A549 (cell line): ENCODE measurements at regions not wholly inside any gene's neighbourhood (a gene's known extent, or its start where the extent isn't known, plus 50 kb on each side); places are given as distances from the start of the nearest gene placed in this dataset.

Source experiments
- ATAC-seq, 2 experiments: fragments of 200-7000 bp in 1 of 2; fragments of >200 bp in 1 of 2; cut with Nextera tagmentation in 1 of 2; cut with Tn5 transposase in 1 of 2; 3 replicates each; pipeline versions ENCODE4 v1.8.0 to v1.9.1; 2018 to 2020; ENCODE audit warnings: mild to moderate bottlenecking in 1 of 2, moderate library complexity in 1 of 2
- CTCF ChIA-PET: fragments of 300-600 bp; sonication (Branson Sonifier 250); formaldehyde crosslinking; extraction: SDS; loops from one replicate; lab custom pipeline; 2021; ENCODE audit warnings: antibody characterized with exemption, inconsistent platforms; lab: Yijun Ruan, JAX
- POLR2A ChIA-PET: fragments of 350-600 bp; formaldehyde crosslinking; extraction: SDS; loops from one replicate; lab custom pipeline; 2021; ENCODE audit warnings: antibody characterized with exemption, inconsistent platforms; lab: Yijun Ruan, JAX
- DNase-seq, 2 experiments: peaks; one replicate each; pipeline versions ENCODE4 v3.0.0 to v3.0.0-alpha.2; 2011 to 2016; ENCODE audit warnings: low read depth in 1 of 2, low spot score in 1 of 2
- FAIRE-seq: peaks from 2 replicates; lab custom pipeline; 2011; peaks lifted over from hg19 to GRCh38; lab: Jason Lieb, UNC
- H3K27ac ChIP-seq, 2 experiments: fragments of >200 bp; sonication (Bioruptor Twin); formaldehyde crosslinking; 3 replicates each; pipeline ENCODE4 v1.5.1; 2016 to 2017
- H3K4me1 ChIP-seq: fragments of >200 bp; sonication (Bioruptor Twin); formaldehyde crosslinking; 3 replicates; pipeline ENCODE4 v1.6.1; 2016
- H3K4me2 ChIP-seq: fragments of >200 bp; sonication (Bioruptor Twin); formaldehyde crosslinking; 3 replicates; pipeline ENCODE4 v1.6.1; 2016
- H3K4me3 ChIP-seq: fragments of >200 bp; sonication (Bioruptor Twin); formaldehyde crosslinking; 3 replicates; pipeline ENCODE4 v1.5.1; 2016
- H3K9me3 ChIP-seq: fragments of >200 bp; sonication (Bioruptor Twin); formaldehyde crosslinking; 3 replicates; pipeline ENCODE4 v1.6.1; 2016
- BHLHE40 ChIP-seq: IDR thresholded peaks from 2 replicates; pipeline ENCODE4 v1.6.1; 2012; ENCODE audit warnings: low read depth, low read length, inconsistent platforms
- CBX2 ChIP-seq: fragments of 200-600 bp; sonication (generic); IDR thresholded peaks from 2 replicates; pipeline ENCODE4 v1.6.1; 2016; ENCODE audit warnings: low read depth, mild to moderate bottlenecking, borderline replicate concordance
- CHD4 ChIP-seq: fragments of 200-600 bp; sonication (generic); IDR thresholded peaks from 2 replicates; pipeline ENCODE4 v1.6.1; 2016; ENCODE audit warnings: antibody characterized with exemption, mild to moderate bottlenecking, borderline replicate concordance
- EHMT2 ChIP-seq: fragments of 200-600 bp; sonication (generic); IDR thresholded peaks from 2 replicates; pipeline ENCODE4 v1.6.1; 2016; ENCODE audit warnings: antibody characterized with exemption, low read depth, mild to moderate bottlenecking, moderate library complexity
- ESRRA ChIP-seq: fragments of 150-350 bp; IDR thresholded peaks from 2 replicates; pipeline ENCODE4 v1.6.1; 2014; ENCODE audit warnings: mild to moderate bottlenecking, low read length, borderline replicate concordance
- FOSL2 ChIP-seq, 2 experiments: fragments of 450-650 bp in 1 of 2; fragments of >200 bp in 1 of 2; sonication (Bioruptor Twin) in 1 of 2; formaldehyde crosslinking; IDR thresholded peaks; 2 replicates each; pipeline versions ENCODE4 v1.5.0 to v1.6.1; 2016 to 2020; ENCODE audit warnings: mild to moderate bottlenecking in 1 of 2, moderate library complexity in 1 of 2
- GATA3 ChIP-seq: IDR thresholded peaks from 2 replicates; pipeline ENCODE4 v1.6.1; 2012; ENCODE audit warnings: borderline replicate concordance
- HOXB5 ChIP-seq: fragments of 250-450 bp; sonication (Bioruptor Pico); IDR thresholded peaks from 2 replicates; pipeline ENCODE4 v1.5.0; 2020; ENCODE audit warnings: mild to moderate bottlenecking, moderate library complexity
- JUN ChIP-seq, 2 experiments: fragments of >200 bp; sonication (Bioruptor Twin); formaldehyde crosslinking; IDR thresholded peaks; 2 replicates in 1 of 2; 3 replicates in 1 of 2; pipeline ENCODE4 v1.6.1; 2016 to 2017
- JUNB ChIP-seq: fragments of >200 bp; sonication (Bioruptor Twin); formaldehyde crosslinking; IDR thresholded peaks from 2 replicates; pipeline ENCODE4 v1.6.1; 2016
- KDM1A ChIP-seq: fragments of 200-600 bp; sonication (generic); IDR thresholded peaks from 2 replicates; pipeline ENCODE4 v1.6.1; 2016; ENCODE audit warnings: low read depth, mild to moderate bottlenecking
- MAFK ChIP-seq: fragments of 450-650 bp; IDR thresholded peaks from 2 replicates; pipeline ENCODE4 v1.6.1; 2014; ENCODE audit not compliant: partially characterized antibody
- MAZ ChIP-seq: fragments of 150-350 bp; IDR thresholded peaks from 2 replicates; pipeline ENCODE4 v1.6.1; 2014; ENCODE audit warnings: antibody characterized with exemption, low read depth, low read length, borderline replicate concordance
- NPAS2 ChIP-seq: fragments of 250-450 bp; sonication (Bioruptor Pico); IDR thresholded peaks from 2 replicates; pipeline ENCODE4 v1.8.0; 2022; ENCODE audit warnings: mild to moderate bottlenecking, moderate library complexity, borderline replicate concordance
- POLR2AphosphoS2 ChIP-seq: conservative IDR thresholded peaks from 2 replicates; pipeline ENCODE4 v1.6.1; 2012; ENCODE audit warnings: low read length, improper control_type of control experiment, inconsistent platforms
- RARB ChIP-seq: fragments of 250-450 bp; sonication (Bioruptor Pico); IDR thresholded peaks from 2 replicates; pipeline ENCODE4 v1.8.0; 2021; ENCODE audit warnings: mild to moderate bottlenecking, moderate library complexity
- RCOR1 ChIP-seq: fragments of 150-350 bp; IDR thresholded peaks from 2 replicates; pipeline ENCODE4 v1.6.1; 2014; ENCODE audit warnings: antibody characterized with exemption, low read length, low read depth
- RFX5 ChIP-seq: fragments of 450-650 bp; IDR thresholded peaks from 2 replicates; pipeline ENCODE4 v1.7.1; 2014; ENCODE audit warnings: antibody characterized with exemption, mild to moderate bottlenecking, moderate library complexity
- SMC3 ChIP-seq: fragments of >200 bp; sonication (Bioruptor Twin); formaldehyde crosslinking; IDR thresholded peaks from 3 replicates; pipeline ENCODE4 v1.6.1; 2018; ENCODE audit warnings: inconsistent platforms
- TFCP2L1 ChIP-seq: fragments of 250-450 bp; sonication (Bioruptor Pico); IDR thresholded peaks from 2 replicates; pipeline ENCODE4 v1.5.0; 2021; ENCODE audit warnings: mild to moderate bottlenecking
- ZC3H11A ChIP-seq: fragments of 450-650 bp; IDR thresholded peaks from 2 replicates; pipeline ENCODE4 v1.6.1; 2014; ENCODE audit warnings: antibody characterized with exemption, mild to moderate bottlenecking
- ZNF302 ChIP-seq: fragments of 250-450 bp; sonication (Bioruptor Pico); IDR thresholded peaks from 2 replicates; pipeline ENCODE4 v1.9.0; 2021; ENCODE audit warnings: inconsistent platforms, mild to moderate bottlenecking, moderate library complexity
- ZSCAN20 ChIP-seq: fragments of 250-450 bp; sonication (Bioruptor Pico); IDR thresholded peaks from 2 replicates; pipeline ENCODE4 v1.8.0; 2022; ENCODE audit warnings: mild to moderate bottlenecking, moderate library complexity
- WGBS: methylation state at CpG from one replicate; pipeline ENCODE4 v1.1.6; 2017; ENCODE audit errors: missing lambda C conversion rate; 5-methylcytosine and 5-hydroxymethylcytosine counted together
- TF ChIP-seq, protein P1 (sequence below): fragments of >200 bp; sonication (Bioruptor Twin); formaldehyde crosslinking; IDR thresholded peaks from 3 replicates; pipeline ENCODE4 v1.6.1; 2016
- TF ChIP-seq, protein P2 (sequence below): IDR thresholded peaks from 2 replicates; pipeline ENCODE4 v1.6.1; 2012; ENCODE audit warnings: low read depth, borderline replicate concordance
- TF ChIP-seq, protein P3 (sequence below): fragments of 450-650 bp; IDR thresholded peaks from 2 replicates; pipeline ENCODE4 v1.6.1; 2014; ENCODE audit warnings: antibody characterized with exemption
- TF ChIP-seq, protein P4 (sequence below): IDR thresholded peaks from 2 replicates; pipeline ENCODE4 v1.6.1; 2012
- TF ChIP-seq, protein P5 (sequence below): fragments of >200 bp; sonication (Bioruptor Twin); formaldehyde crosslinking; IDR thresholded peaks from 2 replicates; pipeline ENCODE4 v1.6.1; 2016
- TF ChIP-seq, protein P6 (sequence below): fragments of 150-350 bp; IDR thresholded peaks from 2 replicates; pipeline ENCODE4 v1.6.1; 2014; ENCODE audit warnings: low read depth, mild to moderate bottlenecking, low read length

DNA sequence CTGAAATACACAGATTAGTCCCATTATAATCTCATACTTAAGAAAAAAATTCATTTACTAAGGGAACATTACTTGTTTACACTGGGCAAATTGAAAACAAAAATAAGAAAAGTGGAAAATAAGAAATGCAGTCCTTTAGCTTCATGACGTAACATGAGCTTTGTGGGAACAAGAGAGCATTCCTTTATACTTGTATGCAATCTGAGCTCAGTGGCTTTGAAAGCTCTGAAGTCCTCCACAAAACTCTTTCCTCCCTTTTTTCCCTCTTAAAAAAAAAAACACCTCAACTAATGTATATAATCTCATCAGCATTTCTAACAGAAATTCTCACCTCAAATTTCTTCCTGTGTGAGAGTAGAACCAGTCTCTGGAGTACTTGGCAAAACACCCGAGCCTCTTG, 76.9 kb upstream of the OTX2 start:
- CTCF ChIA-PET, result interaction anchor here (1.2 kb wide), 1 partner anchor 19 kb away, joined by 3 read pairs; no protein-coding TSS in a partner anchor
- POLR2A ChIA-PET, result no interaction called here
- no peaks in the 10 kb centered on the region for H3K4me1 ChIP-seq
- ATAC-seq (no peak), FAIRE-seq (no peak), DNase-seq (no peak)
- H3K27ac ChIP-seq, result no peak overlapping the region
- 10% methylated on average over 2 of the region's 2 CpGs for WGBS
- TF ChIP-seq TFCP2L1 (CRISPR knock-in tag) (no peak), JUNB (no peak), ESRRA (no peak), RARB (CRISPR knock-in tag) (no peak), POLR2AphosphoS2 (no peak), MAFK (no peak), CHD4 (no peak), GATA3 (no peak), RCOR1 (no peak), CBX2 (no peak), EHMT2 (no peak), KDM1A (no peak), BHLHE40 (no peak), MAZ (no peak)
- TF ChIP-seq, protein P1, sequence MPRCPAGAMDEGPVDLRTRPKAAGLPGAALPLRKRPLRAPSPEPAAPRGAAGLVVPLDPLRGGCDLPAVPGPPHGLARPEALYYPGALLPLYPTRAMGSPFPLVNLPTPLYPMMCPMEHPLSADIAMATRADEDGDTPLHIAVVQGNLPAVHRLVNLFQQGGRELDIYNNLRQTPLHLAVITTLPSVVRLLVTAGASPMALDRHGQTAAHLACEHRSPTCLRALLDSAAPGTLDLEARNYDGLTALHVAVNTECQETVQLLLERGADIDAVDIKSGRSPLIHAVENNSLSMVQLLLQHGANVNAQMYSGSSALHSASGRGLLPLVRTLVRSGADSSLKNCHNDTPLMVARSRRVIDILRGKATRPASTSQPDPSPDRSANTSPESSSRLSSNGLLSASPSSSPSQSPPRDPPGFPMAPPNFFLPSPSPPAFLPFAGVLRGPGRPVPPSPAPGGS, result no peak
- TF ChIP-seq, protein P2, sequence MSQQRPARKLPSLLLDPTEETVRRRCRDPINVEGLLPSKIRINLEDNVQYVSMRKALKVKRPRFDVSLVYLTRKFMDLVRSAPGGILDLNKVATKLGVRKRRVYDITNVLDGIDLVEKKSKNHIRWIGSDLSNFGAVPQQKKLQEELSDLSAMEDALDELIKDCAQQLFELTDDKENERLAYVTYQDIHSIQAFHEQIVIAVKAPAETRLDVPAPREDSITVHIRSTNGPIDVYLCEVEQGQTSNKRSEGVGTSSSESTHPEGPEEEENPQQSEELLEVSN, result no peak
- TF ChIP-seq, protein P3, sequence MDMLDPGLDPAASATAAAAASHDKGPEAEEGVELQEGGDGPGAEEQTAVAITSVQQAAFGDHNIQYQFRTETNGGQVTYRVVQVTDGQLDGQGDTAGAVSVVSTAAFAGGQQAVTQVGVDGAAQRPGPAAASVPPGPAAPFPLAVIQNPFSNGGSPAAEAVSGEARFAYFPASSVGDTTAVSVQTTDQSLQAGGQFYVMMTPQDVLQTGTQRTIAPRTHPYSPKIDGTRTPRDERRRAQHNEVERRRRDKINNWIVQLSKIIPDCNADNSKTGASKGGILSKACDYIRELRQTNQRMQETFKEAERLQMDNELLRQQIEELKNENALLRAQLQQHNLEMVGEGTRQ, result no peak
- TF ChIP-seq, protein P4, sequence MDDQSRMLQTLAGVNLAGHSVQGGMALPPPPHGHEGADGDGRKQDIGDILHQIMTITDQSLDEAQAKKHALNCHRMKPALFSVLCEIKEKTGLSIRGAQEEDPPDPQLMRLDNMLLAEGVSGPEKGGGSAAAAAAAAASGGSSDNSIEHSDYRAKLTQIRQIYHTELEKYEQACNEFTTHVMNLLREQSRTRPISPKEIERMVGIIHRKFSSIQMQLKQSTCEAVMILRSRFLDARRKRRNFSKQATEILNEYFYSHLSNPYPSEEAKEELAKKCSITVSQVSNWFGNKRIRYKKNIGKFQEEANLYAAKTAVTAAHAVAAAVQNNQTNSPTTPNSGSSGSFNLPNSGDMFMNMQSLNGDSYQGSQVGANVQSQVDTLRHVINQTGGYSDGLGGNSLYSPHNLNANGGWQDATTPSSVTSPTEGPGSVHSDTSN, result no peak
- TF ChIP-seq, protein P5, sequence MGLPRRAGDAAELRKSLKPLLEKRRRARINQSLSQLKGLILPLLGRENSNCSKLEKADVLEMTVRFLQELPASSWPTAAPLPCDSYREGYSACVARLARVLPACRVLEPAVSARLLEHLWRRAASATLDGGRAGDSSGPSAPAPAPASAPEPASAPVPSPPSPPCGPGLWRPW, result no peak
- H3K9me3 ChIP-seq, result no peaks in the 10 kb centered on the region
- no peak overlapping the region for H3K4me2 ChIP-seq
- no peak overlapping the region for H3K4me3 ChIP-seq

DNA sequence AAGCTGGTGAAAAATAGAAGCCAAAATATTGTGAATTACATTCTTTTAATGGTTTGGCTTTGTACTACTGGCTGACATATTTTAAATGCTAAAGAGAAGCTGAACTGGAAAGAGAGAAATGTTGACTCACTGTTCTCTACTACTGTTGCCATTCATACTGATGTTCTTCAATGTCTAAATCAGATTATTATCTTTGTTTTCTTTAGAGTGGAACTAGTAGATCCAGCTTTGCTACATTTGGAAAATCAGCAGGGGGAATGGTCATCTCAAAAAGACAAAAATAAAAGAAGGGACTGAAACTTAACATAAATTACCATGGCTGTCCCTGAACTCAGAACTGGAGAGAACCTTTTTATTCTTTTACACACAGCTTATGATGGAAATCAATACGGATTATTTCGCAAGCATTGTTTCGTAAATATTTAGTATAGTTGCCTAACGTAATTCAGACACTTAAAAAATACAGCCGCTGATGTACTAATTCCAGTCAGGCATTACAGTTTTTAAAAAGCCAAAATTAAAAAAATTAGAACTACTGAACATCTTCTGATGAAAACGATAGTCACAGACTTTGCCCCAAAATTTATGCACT, 76.3 kb upstream of the OTX2 start:
- no peaks in the 10 kb centered on the region for H3K9me3 ChIP-seq
- POLR2A ChIA-PET, result no interaction called here
- no peak overlapping the region for H3K27ac ChIP-seq
- no peaks in the 10 kb centered on the region for H3K4me1 ChIP-seq
- no peak for ATAC-seq
- WGBS, result 13% methylated on average over 6 of the region's 6 CpGs
- DNase-seq, result no peak
- no peak overlapping the region for H3K4me2 ChIP-seq
- TF ChIP-seq HOXB5 (CRISPR knock-in tag) (no peak), ZC3H11A (no peak), SMC3 (no peak), EHMT2 (no peak), JUN (IDR thresholded peaks at IDR 0.05) (no peak), NPAS2 (CRISPR knock-in tag) (no peak), RFX5 (no peak), FOSL2 (IDR thresholded peaks at IDR 0.05) (no peak), FOSL2 (CRISPR knock-in tag; IDR thresholded peaks at IDR 0.05) (no peak), TFCP2L1 (CRISPR knock-in tag) (no peak), RCOR1 (no peak), GATA3 (no peak), ZSCAN20 (CRISPR knock-in tag) (no peak), ZNF302 (CRISPR knock-in tag) (no peak)
- TF ChIP-seq, protein P6, sequence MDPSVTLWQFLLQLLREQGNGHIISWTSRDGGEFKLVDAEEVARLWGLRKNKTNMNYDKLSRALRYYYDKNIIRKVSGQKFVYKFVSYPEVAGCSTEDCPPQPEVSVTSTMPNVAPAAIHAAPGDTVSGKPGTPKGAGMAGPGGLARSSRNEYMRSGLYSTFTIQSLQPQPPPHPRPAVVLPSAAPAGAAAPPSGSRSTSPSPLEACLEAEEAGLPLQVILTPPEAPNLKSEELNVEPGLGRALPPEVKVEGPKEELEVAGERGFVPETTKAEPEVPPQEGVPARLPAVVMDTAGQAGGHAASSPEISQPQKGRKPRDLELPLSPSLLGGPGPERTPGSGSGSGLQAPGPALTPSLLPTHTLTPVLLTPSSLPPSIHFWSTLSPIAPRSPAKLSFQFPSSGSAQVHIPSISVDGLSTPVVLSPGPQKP, result no peak
- TF ChIP-seq, protein P2, result no peak
- TF ChIP-seq, protein P5, result no peak
- no peak overlapping the region for H3K4me3 ChIP-seq
- no peak for FAIRE-seq
- CTCF ChIA-PET, result interaction anchor here (1.2 kb wide), 1 partner anchor 19 kb away, joined by 3 read pairs; no protein-coding TSS in a partner anchor
